Endothelial cell of umbilical vein (primary cell): ENCODE measurements at regions not wholly inside any gene's neighbourhood (a gene's known extent, or its start where the extent isn't known, plus 50 kb on each side); places are given as distances from the start of the nearest gene placed in this dataset.

Experiments
- EZH2 ChIP-seq: IDR thresholded peaks from 2 replicates; pipeline ENCODE4 v1.6.1; 2012; ENCODE audit warnings: borderline replicate concordance, low read depth, mild to moderate bottlenecking, moderate library complexity, low read length, inconsistent platforms; ENCODE audit not compliant: severe bottlenecking
- GATA2 ChIP-seq: IDR thresholded peaks from 2 replicates; pipeline ENCODE4 v1.7.0; 2011; ENCODE audit warnings: low read depth, mild to moderate bottlenecking, moderate library complexity, mixed read lengths, low read length; ENCODE audit not compliant: insufficient read length, insufficient read depth
- POLR2A ChIP-seq: IDR thresholded peaks from 2 replicates; pipeline ENCODE4 v1.6.1; 2012; ENCODE audit warnings: low read depth, mild to moderate bottlenecking, control low read depth, low read length
- POLR2AphosphoS5 ChIP-seq: IDR thresholded peaks from 2 replicates; pipeline ENCODE4 v1.6.1; 2012; ENCODE audit warnings: low read depth, mild to moderate bottlenecking, control low read depth, low read length, moderate library complexity; ENCODE audit not compliant: insufficient read depth
- TF ChIP-seq, protein P1 (sequence below), 2 donors: IDR thresholded peaks; 1 replicate in 1 of 2; 2 replicates in 1 of 2; pipeline ENCODE4 v1.5.1; 2011; ENCODE audit warnings: low read length in 2 of 2, mild to moderate bottlenecking in 2 of 2, moderate library complexity in 2 of 2, control low read depth in 1 of 2, inconsistent platforms in 1 of 2, low read depth in 1 of 2; ENCODE audit not compliant: insufficient read depth in 1 of 2; ENCODE audit errors: extremely low read depth in 1 of 2
- TF ChIP-seq, protein P2 (sequence below): IDR thresholded peaks from 2 replicates; pipeline ENCODE4 v1.6.1; 2011; ENCODE audit not compliant: insufficient read depth, insufficient read length

DNA sequence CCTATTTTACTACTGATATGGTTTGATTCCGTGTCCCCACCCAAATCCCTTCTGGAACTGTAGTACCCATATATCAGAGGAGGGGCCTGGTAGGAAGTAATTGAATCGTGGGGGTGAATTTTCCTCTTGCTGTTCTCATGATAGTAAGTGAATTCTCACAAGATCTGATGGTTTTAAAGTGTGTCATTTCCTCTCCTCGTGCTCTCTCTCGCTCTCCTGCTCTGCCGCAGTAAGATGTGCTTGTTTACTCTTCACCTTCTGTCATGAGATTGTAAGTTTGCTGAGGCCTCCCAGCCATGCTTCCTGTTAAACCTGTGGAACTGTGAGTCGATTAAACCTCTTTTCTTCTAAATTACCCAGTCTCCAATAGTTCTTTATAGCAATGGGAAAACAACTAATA lies 81.2 kb upstream of the ZBTB20 start:
- TF ChIP-seq, protein P1, sequence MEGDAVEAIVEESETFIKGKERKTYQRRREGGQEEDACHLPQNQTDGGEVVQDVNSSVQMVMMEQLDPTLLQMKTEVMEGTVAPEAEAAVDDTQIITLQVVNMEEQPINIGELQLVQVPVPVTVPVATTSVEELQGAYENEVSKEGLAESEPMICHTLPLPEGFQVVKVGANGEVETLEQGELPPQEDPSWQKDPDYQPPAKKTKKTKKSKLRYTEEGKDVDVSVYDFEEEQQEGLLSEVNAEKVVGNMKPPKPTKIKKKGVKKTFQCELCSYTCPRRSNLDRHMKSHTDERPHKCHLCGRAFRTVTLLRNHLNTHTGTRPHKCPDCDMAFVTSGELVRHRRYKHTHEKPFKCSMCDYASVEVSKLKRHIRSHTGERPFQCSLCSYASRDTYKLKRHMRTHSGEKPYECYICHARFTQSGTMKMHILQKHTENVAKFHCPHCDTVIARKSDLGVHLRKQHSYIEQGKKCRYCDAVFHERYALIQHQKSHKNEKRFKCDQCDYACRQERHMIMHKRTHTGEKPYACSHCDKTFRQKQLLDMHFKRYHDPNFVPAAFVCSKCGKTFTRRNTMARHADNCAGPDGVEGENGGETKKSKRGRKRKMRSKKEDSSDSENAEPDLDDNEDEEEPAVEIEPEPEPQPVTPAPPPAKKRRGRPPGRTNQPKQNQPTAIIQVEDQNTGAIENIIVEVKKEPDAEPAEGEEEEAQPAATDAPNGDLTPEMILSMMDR (IDR thresholded peaks at IDR 0.05; ENCODE audit: extremely low read depth in 1 of 2, insufficient read depth in 1 of 2, low read depth in 1 of 2, low read length in 2 of 2) = no peak
- no peak for TF ChIP-seq EZH2
- TF ChIP-seq POLR2A = no peak
- no peak for TF ChIP-seq POLR2AphosphoS5
- no peak for TF ChIP-seq GATA2
- TF ChIP-seq, protein P2, sequence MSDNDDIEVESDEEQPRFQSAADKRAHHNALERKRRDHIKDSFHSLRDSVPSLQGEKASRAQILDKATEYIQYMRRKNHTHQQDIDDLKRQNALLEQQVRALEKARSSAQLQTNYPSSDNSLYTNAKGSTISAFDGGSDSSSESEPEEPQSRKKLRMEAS = no peak
